Heart left ventricle (tissue), 16 donors: ENCODE measurements at regions not wholly inside any gene's neighbourhood (a gene's known extent, or its start where the extent isn't known, plus 50 kb on each side); places are given as distances from the start of the nearest gene placed in this dataset.

Source experiments
- ATAC-seq, 4 donors: fragments of 200-7000 bp; cut with Tn5 transposase; one replicate each; pipeline ENCODE4 v1.9.1; 2020 to 2022; ENCODE audit warnings: moderate library complexity in 4 of 4, mild to moderate bottlenecking in 3 of 4, moderate number of reproducible peaks in 1 of 4
- DNase-seq, 5 donors: peaks; one replicate each; pipeline ENCODE4 v3.0.0-alpha.2; 2020
- H3K27ac ChIP-seq, 12 donors: fragments of 200-600 bp; sonication (generic) in 4 of 12; one replicate each; pipeline versions ENCODE4 v1.5.0 to v1.8.0; 2016 to 2022; ENCODE audit warnings: mild to moderate bottlenecking in 2 of 12
- H3K27me3 ChIP-seq, 9 donors: fragments of 200-600 bp; sonication (generic) in 2 of 9; one replicate each; pipeline versions ENCODE4 v1.5.1 to v1.8.0; 2016 to 2022; ENCODE audit warnings: mild to moderate bottlenecking in 3 of 9
- H3K36me3 ChIP-seq, 9 donors: fragments of 200-600 bp; sonication (generic) in 2 of 9; one replicate each; pipeline versions ENCODE4 v1.5.0 to v1.8.0; 2018 to 2022; ENCODE audit warnings: mild to moderate bottlenecking in 2 of 9
- H3K4me1 ChIP-seq, 12 donors: fragments of 200-600 bp; sonication (generic) in 4 of 12; one replicate each; pipeline versions ENCODE4 v1.5.0 to v1.8.0; 2016 to 2022; ENCODE audit warnings: mild to moderate bottlenecking in 3 of 12
- H3K4me3 ChIP-seq, 12 donors: fragments of 200-600 bp; sonication (generic) in 4 of 12; one replicate each; pipeline versions ENCODE4 v1.5.0 to v1.8.0; 2017 to 2022; ENCODE audit warnings: mild to moderate bottlenecking in 9 of 12, moderate library complexity in 4 of 12
- H3K9me3 ChIP-seq, 12 donors: fragments of 200-600 bp; sonication (generic) in 4 of 12; one replicate each; pipeline versions ENCODE4 v1.5.0 to v1.8.0; 2016 to 2022; ENCODE audit warnings: mild to moderate bottlenecking in 1 of 12
- CTCF ChIP-seq, 12 donors: fragments of 200-600 bp; sonication (generic) in 4 of 12; IDR thresholded peaks; one replicate each; pipeline versions ENCODE4 v1.5.0 to v1.8.0; 2018 to 2022; ENCODE audit warnings: antibody characterized with exemption in 12 of 12, mild to moderate bottlenecking in 5 of 12
- POLR2A ChIP-seq, 2 donors: fragments of 450-650 bp; IDR thresholded peaks; one replicate each; pipeline ENCODE4 v1.6.1; 2017; ENCODE audit warnings: antibody characterized with exemption in 2 of 2, mild to moderate bottlenecking in 2 of 2, moderate library complexity in 2 of 2
- WGBS, 4 donors: extraction: QIAGEN DNeasy Blood & Tissue Kit in 2 of 4; methylation state at CpG; one replicate each; pipeline versions ENCODE4 v1.1.5 to v1.1.7; 2013 to 2018; 5-methylcytosine and 5-hydroxymethylcytosine counted together
- intact Hi-C, 10 donors: fragments of 100-400 bp; cut with DNase I; formaldehyde crosslinking; loops; one replicate each; pipeline versions ENCODE4 v1.11.1 to v1.14.2; 2022
- donor health status: ischemic (EF 13 %, LVEDD 7.1; RV severe dilation, severe dysfunction).
- donor health status: healthy with polysubstance abuse.
- donor health status: DM: no; HTN: yes; CAD: no.
- donor health status: DM: no; HTN: no; CAD: no.
- donor health status: ischemic (EF 25% LVEDD 6.9; RV normal size, moderate dysfunction).
- donor health status: ischemic (EF 25% LVEDD 5.7; RV mildly dilated, moderate dysfunction).
- donor health status: healthy.
- donor health status: DM: yes; HTN: yes; CAD: no.
- donor health status: ischemic (EF 35%, LVEDD 5.7; RV mildly dilated, moderate dysfunction).
- donor health status: nonischemic (EF 11% LVEDD 7.7; RV severe dilation, severe dysfunction).
- donor health status: DM: yes; HTN: yes; CAD: no.
- donor health status: PGD.
- donor health status: ischemic (EF 29% LVEDD 5.4; RV normal size, mild dysfunction).
- donor health status: nonischemic (EF 23%, LVEDD 6.1; RV moderate dilation, normal function).

DNA sequence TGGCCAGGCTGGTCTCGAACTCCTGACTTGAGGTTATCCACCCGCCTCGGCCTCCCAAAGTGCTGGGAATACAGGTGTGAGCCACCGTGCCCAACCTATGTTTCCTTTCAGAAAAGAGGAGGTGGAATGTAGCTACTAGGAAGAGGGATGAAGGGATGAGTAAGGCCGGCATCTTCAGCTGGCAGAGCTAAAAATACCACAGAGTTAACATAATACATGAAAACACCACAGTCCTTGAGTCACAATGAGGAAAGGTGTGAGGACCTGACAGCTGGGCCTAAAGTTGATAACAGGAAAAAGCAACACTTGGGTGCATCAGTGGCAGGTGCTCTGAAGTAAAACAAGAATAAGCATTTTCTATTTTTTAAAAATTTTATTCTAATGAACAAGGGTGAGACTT lies 392.2 kb downstream of the DIPK2A start:
- no peak for ATAC-seq
- no peak for TF ChIP-seq CTCF (IDR thresholded peaks at IDR 0.05)
- no peak for TF ChIP-seq POLR2A (IDR thresholded peaks at IDR 0.05)
- 84 to 91% (median 90%) methylated on average over 5 of the region's 5 CpGs for WGBS, 4 donors
- intact Hi-C loops = no loop called here
- H3K27ac ChIP-seq = no peak overlapping the region
- H3K4me1 ChIP-seq = no peaks in the 10 kb centered on the region
- H3K4me3 ChIP-seq = no peak overlapping the region
- no peak for DNase-seq
- peaks cover 0 to 10% (median 0%) of the 10 kb centered on the region in 12 donors for H3K9me3 ChIP-seq
- H3K36me3 ChIP-seq = no peaks in the 10 kb centered on the region
- H3K27me3 ChIP-seq = no peaks in the 10 kb centered on the region

DNA sequence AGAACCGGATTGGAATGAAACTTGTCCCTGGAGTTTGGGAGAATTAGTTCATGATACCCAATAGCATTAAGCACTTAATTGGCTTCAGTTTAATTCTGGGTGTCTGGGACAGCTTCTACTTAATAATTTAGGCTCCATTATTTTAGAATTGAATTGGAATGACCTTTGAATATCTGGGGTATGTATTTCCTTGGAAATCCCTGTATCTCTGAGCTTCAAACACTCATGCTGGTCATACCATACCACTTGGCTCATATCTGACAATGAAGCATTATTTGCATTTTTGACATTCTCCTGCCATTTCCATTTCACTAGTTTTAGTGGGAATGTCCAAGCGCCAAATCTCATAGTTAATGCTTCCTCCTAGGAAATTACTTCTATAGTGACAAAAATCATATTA lies 393.1 kb downstream of the DIPK2A start:
- TF ChIP-seq CTCF (IDR thresholded peaks at IDR 0.05) (no peak), POLR2A (IDR thresholded peaks at IDR 0.05) (no peak)
- Histone ChIP-seq H3K4me3 (no peak overlapping the region), H3K27me3 (no peaks in the 10 kb centered on the region), H3K27ac (no peak overlapping the region), H3K4me1 (no peaks in the 10 kb centered on the region), H3K9me3 (peaks cover 0 to 14% (median 0%) of the 10 kb centered on the region in 12 donors), H3K36me3 (no peaks in the 10 kb centered on the region)
- no peak for DNase-seq
- intact Hi-C loops = no loop called here
- 56 to 73% (median 67%) methylated on average over 2 of the region's 2 CpGs for WGBS, 4 donors
- no peak for ATAC-seq

GRCh38 chr3:144369129-144369879 lies 397.7 kb downstream of the DIPK2A start:
- no peaks in the 10 kb centered on the region for H3K27me3 ChIP-seq
- H3K36me3 ChIP-seq = no peaks in the 10 kb centered on the region
- H3K27ac ChIP-seq = no peak overlapping the region
- DNase-seq = no peak
- H3K9me3 ChIP-seq = peaks cover 0 to 20% (median 0%) of the 10 kb centered on the region in 12 donors
- no peaks in the 10 kb centered on the region for H3K4me1 ChIP-seq
- intact Hi-C loops = no loop called here
- WGBS, 4 donors = 64 to 78% (median 72%) methylated on average over 2 of the region's 2 CpGs
- no peak overlapping the region for H3K4me3 ChIP-seq
- no peak for TF ChIP-seq POLR2A (IDR thresholded peaks at IDR 0.05)
- no peak for TF ChIP-seq CTCF (IDR thresholded peaks at IDR 0.05)
- no peak for ATAC-seq

- intact Hi-C loops = no loop called here
- H3K9me3 ChIP-seq = peaks cover 0 to 20% (median 0%) of the 10 kb centered on the region in 12 donors
- no peak for DNase-seq
- no peak overlapping the region for H3K4me3 ChIP-seq
- H3K36me3 ChIP-seq = no peaks in the 10 kb centered on the region
- no peak for ATAC-seq
- no peak for TF ChIP-seq CTCF (IDR thresholded peaks at IDR 0.05)
- TF ChIP-seq POLR2A (IDR thresholded peaks at IDR 0.05) = no peak
- no peak overlapping the region for H3K27ac ChIP-seq
- H3K4me1 ChIP-seq = no peaks in the 10 kb centered on the region
- no peaks in the 10 kb centered on the region for H3K27me3 ChIP-seq
- 87 to 97% (median 90%) methylated on average over 1 of the region's 1 CpG for WGBS, 4 donors
Observed at GRCh38 chr3:144375088-144375487, 403.5 kb downstream of the DIPK2A start.
